GM20431 (cell line): ENCODE measurements at regions not wholly inside any gene's neighbourhood (a gene's known extent, or its start where the extent isn't known, plus 50 kb on each side); places are given as distances from the start of the nearest gene placed in this dataset.
"Not testable (repeated sequence)": the region's sequence is repeated elsewhere in the genome, so short reads cannot be mapped to it uniquely, and the experiment has no call there.

Experiments
- in situ Hi-C: fragments of 300-500 bp; cut with MseI, MboI; formaldehyde crosslinking; loops from one replicate; pipeline ENCODE4 v1.15.0; 2020; ENCODE audit warnings: low sequenced_read_pairs; ENCODE audit not compliant: unreplicated experiment

DNA sequence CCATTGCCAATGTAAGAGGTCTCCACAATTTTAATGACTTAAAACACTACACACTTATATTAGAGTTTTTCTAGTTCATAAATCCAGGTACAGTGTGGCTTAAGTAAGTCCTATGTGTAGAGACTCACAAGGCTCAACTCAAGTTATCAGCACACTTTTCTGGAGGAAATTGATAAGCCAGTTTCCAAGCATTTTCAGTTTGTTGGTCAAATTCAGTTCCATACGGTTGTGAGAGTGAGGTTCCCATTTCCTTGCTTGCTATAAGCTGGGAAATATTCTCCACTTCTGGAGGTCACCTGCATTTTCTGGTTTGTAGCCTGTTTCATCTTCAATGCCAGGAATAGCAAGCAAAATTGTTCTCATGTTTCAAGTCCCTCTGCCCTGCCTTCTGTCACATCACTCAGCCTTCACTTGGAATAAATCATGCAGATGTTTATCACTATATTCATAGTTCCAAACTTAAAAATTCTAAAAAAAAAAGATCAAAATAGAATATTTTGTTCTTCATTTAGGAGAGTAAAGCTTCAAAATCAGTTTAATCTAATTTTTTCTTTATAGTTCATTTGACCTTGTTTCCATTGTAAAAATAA is 1137.5 kb upstream of the INTU start:
- in situ Hi-C loops: no loop called here

DNA sequence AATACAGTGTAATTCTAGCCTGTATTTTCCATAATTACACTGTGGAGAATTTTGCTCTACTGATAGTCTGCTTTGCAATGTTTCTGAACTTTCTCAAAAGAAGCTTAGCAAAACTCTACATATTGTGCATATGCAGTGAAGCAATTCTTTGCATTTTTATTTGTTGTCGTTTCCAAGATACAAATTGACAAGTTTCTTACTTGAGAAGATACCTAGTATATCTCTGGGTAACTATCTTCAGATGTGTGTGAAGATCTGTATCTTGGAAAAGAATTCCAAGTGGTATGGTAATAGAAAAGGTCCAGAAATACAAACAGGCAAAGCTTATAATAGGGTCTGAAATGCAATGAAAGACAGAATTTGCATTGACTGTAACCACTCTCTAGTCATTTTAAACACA is 1119.8 kb upstream of the INTU start:
- in situ Hi-C loops: no loop called here

DNA sequence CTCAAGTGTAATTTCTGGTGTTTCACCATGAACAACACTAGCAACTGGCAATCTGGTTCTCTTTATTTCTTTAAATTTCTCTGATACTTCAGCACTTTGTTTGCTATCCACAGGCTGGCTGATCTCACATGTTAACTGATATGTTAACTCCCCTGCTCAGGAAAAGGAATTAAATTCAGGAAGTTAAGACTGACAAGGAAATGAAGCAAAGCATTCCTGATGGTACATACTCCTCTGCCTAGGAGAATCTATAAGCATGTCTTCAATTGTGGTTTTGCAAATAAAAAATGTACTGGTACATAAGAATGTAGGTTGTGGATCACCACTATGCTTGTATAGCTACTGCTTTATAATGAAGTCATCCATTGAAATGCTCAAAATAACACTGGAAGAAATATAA is 1119.2 kb upstream of the INTU start:
- in situ Hi-C loops: no loop called here

GRCh38 chr4:126520731-126521130 is 1112.0 kb upstream of the INTU start:
- in situ Hi-C loops: no loop called here

GRCh38 chr4:126525400-126525799 is 1107.4 kb upstream of the INTU start:
- in situ Hi-C loops: not testable (repeated sequence)

- in situ Hi-C loops: no loop called here
These were observed 1106.4 kb upstream of the INTU start for GRCh38 chr4:126526335-126526734.

- in situ Hi-C loops: no loop called here
These were observed 1102.8 kb upstream of the INTU start for GRCh38 chr4:126529997-126530396.

- in situ Hi-C loops: no loop called here
These were observed 1101.7 kb upstream of the INTU start for GRCh38 chr4:126530996-126531585.

GRCh38 chr4:126532527-126532926 is 1100.2 kb upstream of the INTU start:
- in situ Hi-C loops: no loop called here

DNA sequence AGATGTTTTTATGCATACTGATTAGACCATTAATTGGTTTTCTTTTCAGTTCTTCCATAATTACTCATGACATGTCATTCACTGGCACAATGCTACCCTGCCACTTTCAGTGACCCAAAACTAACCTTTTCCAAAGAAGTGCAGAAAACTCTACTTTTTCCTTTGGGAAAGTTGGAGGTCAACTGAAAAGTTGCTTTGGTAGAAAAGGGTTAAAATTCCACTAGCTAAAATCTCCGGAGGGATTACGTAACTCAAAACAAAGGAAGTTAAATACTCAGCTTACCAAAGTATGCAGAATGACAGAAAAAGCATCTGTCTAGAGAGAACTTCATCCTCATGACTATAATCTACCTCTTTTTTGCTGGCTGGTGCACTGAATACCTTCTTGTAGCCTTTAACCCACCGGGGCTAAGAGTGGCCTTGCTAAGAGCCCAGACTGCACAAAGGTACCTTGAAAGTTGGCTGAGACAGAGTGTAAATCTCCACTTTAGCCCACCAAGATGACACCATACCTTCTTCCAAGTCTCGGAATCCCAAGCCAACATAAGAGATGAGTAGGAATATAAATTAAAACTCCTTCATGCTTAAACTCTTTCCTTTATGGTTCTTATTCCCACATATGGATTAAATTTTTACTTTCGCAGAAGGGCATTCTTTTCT is 1099.5 kb upstream of the INTU start:
- in situ Hi-C loops: no loop called here

- in situ Hi-C loops: no loop called here
These were observed 1093.0 kb upstream of the INTU start for GRCh38 chr4:126539771-126540170.

DNA sequence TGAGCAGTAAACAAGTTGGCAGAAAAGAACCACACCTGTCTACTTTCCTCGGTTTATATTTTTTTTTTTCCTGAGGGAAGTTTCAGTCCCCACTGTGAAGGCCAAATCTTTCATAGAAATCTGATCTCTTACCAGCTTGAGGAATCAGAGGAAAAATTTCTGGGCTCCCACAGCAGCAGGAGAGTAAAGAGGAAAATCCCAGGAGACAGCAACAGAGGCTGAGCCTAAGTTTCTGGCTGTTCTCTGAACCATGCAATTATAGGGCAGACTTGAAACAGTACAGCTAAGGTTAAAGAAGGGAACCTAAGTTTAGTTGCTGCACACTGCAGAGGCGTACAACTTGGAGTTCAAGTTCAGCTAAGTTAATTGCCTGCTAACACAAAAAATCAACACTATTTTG is 1090.9 kb upstream of the INTU start:
- in situ Hi-C loops: no loop called here

DNA sequence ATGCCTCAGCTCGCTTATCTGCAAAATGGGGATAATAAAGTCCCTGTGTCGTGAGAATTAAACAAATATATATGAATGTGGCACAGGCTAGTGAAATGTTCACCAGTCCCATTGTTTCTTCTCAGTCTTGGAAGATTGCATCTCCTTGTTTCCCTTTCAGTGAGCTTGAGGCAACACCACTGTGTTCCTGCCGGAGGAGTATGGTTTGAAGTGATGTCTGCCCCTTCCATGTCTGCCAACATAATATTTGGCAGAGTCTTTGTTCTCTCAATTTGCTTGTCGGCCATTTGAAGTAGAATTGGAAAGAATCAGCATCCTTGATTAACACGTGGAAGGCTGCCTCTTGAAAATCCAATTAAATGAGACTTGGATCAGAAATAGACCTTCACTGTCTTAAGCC is 1088.5 kb upstream of the INTU start:
- in situ Hi-C loops: no loop called here

GRCh38 chr4:126546197-126546596 is 1086.6 kb upstream of the INTU start:
- in situ Hi-C loops: not testable (repeated sequence)

- in situ Hi-C loops: no loop called here
These were observed 1085.4 kb upstream of the INTU start for GRCh38 chr4:126547352-126547751.

- in situ Hi-C loops: no loop called here
These were observed 1083.9 kb upstream of the INTU start for GRCh38 chr4:126548890-126549289.

DNA sequence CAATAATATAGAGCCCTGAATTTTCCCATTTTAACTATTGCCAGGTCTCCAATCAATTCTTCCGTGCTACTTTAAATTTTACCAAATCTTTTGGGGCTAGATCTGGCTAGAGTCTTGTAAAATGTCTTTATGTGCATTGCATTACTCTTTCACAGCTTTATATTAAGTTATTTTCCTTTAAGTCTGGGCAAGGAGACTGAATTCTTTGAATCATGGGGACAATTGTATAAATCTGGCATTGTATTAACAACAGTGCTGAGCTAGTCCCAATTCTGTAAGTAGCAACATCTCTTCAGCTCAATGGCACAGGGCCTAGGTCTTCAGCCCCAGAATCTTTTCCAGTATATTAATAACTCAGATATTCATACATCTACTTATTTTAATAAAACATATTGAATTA is 1080.4 kb upstream of the INTU start:
- in situ Hi-C loops: no loop called here

DNA sequence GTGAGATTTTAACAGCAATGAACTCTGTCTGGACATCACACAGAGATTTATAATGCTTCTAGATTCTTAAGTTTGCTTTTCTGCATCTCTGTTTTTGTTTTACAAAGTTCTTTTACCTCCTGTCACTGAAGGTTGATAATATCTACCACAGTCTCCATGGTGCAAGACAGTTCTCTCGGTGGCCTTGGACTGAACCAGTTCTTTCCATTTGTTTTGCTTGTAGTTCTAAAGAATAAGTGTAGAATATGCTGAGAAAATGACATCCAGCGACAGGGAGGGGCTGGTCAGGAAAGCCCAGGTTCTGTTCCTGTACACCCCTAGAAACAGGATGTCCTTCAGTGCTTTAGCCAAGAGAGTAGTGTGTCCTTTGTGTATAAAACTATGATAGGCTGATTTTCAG is 1079.5 kb upstream of the INTU start:
- in situ Hi-C loops: no loop called here

DNA sequence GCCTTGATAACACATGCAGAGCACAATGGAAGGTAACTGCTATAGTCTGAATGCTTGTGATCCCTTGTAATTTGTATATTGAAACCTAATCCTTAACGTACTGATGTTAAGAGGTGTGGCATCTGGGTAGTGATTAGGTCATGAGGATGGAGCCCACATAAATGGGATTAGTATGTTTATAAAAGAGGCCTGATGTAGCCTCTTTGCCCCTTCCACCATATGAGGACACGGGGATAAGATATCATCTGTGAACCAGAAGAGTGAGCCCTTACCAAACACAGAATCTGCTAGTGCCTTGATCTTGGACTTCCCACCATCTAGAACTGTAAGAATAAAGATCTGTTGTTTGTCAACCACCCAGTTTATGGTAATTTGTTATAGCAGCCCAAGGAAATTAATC is 1074.2 kb upstream of the INTU start:
- in situ Hi-C loops: no loop called here

DNA sequence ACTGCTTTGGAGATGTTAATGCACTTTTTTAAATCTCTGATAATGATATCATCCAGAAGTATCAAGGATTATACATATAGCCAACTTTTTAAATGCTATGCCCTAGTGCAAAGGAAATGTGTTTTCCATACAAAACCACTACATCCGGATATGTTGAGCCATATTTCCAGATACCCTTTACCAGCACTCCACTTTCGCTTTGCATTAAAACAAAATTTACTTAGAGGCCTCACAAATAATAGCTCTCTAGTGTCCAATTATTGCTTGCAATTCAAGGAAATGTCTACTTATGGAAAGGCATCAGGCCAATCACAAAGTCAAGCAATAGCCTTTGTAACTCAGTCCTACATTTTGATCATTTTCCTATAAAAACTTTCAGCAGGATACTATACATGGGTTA is 1072.8 kb upstream of the INTU start:
- in situ Hi-C loops: no loop called here

- in situ Hi-C loops: no loop called here
These were observed 1072.0 kb upstream of the INTU start for GRCh38 chr4:126560794-126561193.

DNA sequence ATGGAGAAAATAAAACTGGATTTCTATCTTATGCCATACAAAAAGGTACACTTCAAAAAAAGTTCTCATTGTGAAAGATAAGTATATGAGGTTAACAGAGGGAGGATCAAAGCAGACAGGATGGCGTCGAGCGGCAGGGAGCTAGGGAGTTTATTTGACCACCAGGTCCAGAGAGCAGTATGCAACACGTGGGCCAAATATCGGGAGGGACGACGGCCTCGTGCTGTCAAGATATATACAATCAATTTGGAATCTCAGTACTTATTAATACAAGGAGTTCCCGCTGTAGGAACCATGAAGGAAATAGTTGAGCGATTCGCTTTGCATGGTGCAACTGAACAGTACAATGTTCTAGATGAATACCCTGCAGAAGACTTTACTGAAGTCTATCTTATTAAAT is 1069.4 kb upstream of the INTU start:
- in situ Hi-C loops: no loop called here
